ENCODE measurements at regions not wholly inside any gene's neighbourhood (a gene's known extent, or its start where the extent isn't known, plus 50 kb on each side); places are given as distances from the start of the nearest gene placed in this dataset.
A peak's percentile ranks its signal among the peaks of the same experiment; 100 is the strongest.

- Histone ChIP-seq H3K4me2 (peak overlapping the region; percentile 82), H3K9me3 (no peaks in the 10 kb centered on the region), H3K4me1 (peaks cover 46% of the 10 kb centered on the region), H3K4me3 (no peak overlapping the region), H3K27ac (peak overlapping the region; percentile 93 to 98)
- FAIRE-seq (no peak), DNase-seq (ENCODE audit: low read depth in 1 of 2, low spot score in 1 of 2) (no peak), ATAC-seq (no peak)
- 94% methylated on average over 1 of the region's 1 CpG for WGBS (ENCODE audit: missing lambda C conversion rate)
- ChIA-PET POLR2A (no interaction called here), CTCF (interaction anchor here (1.2 kb wide), 2 partner anchors 14 to 16 kb away, joined by 3 to 4 read pairs; no protein-coding TSS in a partner anchor)
- TF ChIP-seq TFCP2L1 (CRISPR knock-in tag; IDR thresholded peaks at IDR 0.05) (no peak), BCL3 (IDR thresholded peaks at IDR 0.05) (no peak), CBX2 (IDR thresholded peaks at IDR 0.05; ENCODE audit: borderline replicate concordance, low read depth) (no peak), CHD4 (IDR thresholded peaks at IDR 0.05; ENCODE audit: borderline replicate concordance) (no peak), ESRRA (IDR thresholded peaks at IDR 0.05; ENCODE audit: borderline replicate concordance, low read length) (no peak), USF2 (IDR thresholded peaks at IDR 0.05) (no peak), NFE2L2 (conservative IDR thresholded peaks at IDR 0.05; ENCODE audit: low read length) (no peak), FOSL2 (IDR thresholded peaks at IDR 0.05) (no peak), FOSL2 (CRISPR knock-in tag; IDR thresholded peaks at IDR 0.05) (no peak), JUN (IDR thresholded peaks at IDR 0.05) (no peak), HOXB13 (CRISPR knock-in tag; IDR thresholded peaks at IDR 0.05; ENCODE audit: low read depth) (no peak), TP53 (CRISPR knock-in tag; IDR thresholded peaks at IDR 0.05) (no peak), NPAS2 (CRISPR knock-in tag; IDR thresholded peaks at IDR 0.05; ENCODE audit: borderline replicate concordance) (no peak)
Measured at GRCh38 chr6:56888687-56889086, 66.2 kb upstream of the BEND6 start.

GRCh38 chr6:56887086-56887485 lies 67.8 kb upstream of the BEND6 start:
- no peak for DNase-seq (ENCODE audit: low read depth in 1 of 2, low spot score in 1 of 2)
- ChIA-PET POLR2A (interaction anchor here (0.5 kb wide), 1 partner anchor 354 kb away, joined by 5 read pairs; no protein-coding TSS in a partner anchor), CTCF (interaction anchor here (1.2 to 2.3 kb wide), 2 partner anchors 15 to 36 kb away, joined by 4 to 5 read pairs; no protein-coding TSS in a partner anchor)
- WGBS (ENCODE audit: missing lambda C conversion rate) = 84% methylated on average over 1 of the region's 1 CpG
- Histone ChIP-seq H3K9me3 (no peaks in the 10 kb centered on the region), H3K4me3 (no peak overlapping the region), H3K4me1 (peaks cover 50% of the 10 kb centered on the region), H3K27ac (peak overlapping the region in 1 of 2 experiments; percentile 56; a peak in 1 of 6 replicates), H3K4me2 (no peak overlapping the region)
- no peak for TF ChIP-seq HDAC2 (IDR thresholded peaks at IDR 0.05)
- TF ChIP-seq USF2 (IDR thresholded peaks at IDR 0.05) = no peak
- TF ChIP-seq HEYL (CRISPR knock-in tag; IDR thresholded peaks at IDR 0.05) = no peak
- TF ChIP-seq, protein P1, sequence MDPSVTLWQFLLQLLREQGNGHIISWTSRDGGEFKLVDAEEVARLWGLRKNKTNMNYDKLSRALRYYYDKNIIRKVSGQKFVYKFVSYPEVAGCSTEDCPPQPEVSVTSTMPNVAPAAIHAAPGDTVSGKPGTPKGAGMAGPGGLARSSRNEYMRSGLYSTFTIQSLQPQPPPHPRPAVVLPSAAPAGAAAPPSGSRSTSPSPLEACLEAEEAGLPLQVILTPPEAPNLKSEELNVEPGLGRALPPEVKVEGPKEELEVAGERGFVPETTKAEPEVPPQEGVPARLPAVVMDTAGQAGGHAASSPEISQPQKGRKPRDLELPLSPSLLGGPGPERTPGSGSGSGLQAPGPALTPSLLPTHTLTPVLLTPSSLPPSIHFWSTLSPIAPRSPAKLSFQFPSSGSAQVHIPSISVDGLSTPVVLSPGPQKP (IDR thresholded peaks at IDR 0.05; ENCODE audit: low read depth, low read length) = no peak
- no peak for TF ChIP-seq CTCF (IDR thresholded peaks at IDR 0.05)
- no peak for TF ChIP-seq ZNF302 (CRISPR knock-in tag; IDR thresholded peaks at IDR 0.05)
- no peak for TF ChIP-seq CBX2 (IDR thresholded peaks at IDR 0.05; ENCODE audit: borderline replicate concordance, low read depth)
- TF ChIP-seq JUNB (IDR thresholded peaks at IDR 0.05) = no peak
- no peak for TF ChIP-seq EHF (CRISPR knock-in tag; IDR thresholded peaks at IDR 0.05)
- no peak for TF ChIP-seq EHMT2 (IDR thresholded peaks at IDR 0.05; ENCODE audit: low read depth)
- TF ChIP-seq, protein P2, sequence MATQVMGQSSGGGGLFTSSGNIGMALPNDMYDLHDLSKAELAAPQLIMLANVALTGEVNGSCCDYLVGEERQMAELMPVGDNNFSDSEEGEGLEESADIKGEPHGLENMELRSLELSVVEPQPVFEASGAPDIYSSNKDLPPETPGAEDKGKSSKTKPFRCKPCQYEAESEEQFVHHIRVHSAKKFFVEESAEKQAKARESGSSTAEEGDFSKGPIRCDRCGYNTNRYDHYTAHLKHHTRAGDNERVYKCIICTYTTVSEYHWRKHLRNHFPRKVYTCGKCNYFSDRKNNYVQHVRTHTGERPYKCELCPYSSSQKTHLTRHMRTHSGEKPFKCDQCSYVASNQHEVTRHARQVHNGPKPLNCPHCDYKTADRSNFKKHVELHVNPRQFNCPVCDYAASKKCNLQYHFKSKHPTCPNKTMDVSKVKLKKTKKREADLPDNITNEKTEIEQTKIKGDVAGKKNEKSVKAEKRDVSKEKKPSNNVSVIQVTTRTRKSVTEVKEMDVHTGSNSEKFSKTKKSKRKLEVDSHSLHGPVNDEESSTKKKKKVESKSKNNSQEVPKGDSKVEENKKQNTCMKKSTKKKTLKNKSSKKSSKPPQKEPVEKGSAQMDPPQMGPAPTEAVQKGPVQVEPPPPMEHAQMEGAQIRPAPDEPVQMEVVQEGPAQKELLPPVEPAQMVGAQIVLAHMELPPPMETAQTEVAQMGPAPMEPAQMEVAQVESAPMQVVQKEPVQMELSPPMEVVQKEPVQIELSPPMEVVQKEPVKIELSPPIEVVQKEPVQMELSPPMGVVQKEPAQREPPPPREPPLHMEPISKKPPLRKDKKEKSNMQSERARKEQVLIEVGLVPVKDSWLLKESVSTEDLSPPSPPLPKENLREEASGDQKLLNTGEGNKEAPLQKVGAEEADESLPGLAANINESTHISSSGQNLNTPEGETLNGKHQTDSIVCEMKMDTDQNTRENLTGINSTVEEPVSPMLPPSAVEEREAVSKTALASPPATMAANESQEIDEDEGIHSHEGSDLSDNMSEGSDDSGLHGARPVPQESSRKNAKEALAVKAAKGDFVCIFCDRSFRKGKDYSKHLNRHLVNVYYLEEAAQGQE (IDR thresholded peaks at IDR 0.05) = no peak
- TF ChIP-seq HOXB5 (CRISPR knock-in tag; IDR thresholded peaks at IDR 0.05) = no peak
- ATAC-seq = no peak
- FAIRE-seq = no peak
